NCI-H526 (cell line): ENCODE measurements at regions not wholly inside any gene's neighbourhood (a gene's known extent, or its start where the extent isn't known, plus 50 kb on each side); places are given as distances from the start of the nearest gene placed in this dataset.

Source experiments
- DNase-seq, 2 experiments: peaks; one replicate each; lab custom pipeline; 2025; lab: John Stamatoyannopoulos, UW

GRCh38 chr10:57880446-57881227, 387.1 kb downstream of the IPMK start:
- DNase-seq, result no peak

DNA sequence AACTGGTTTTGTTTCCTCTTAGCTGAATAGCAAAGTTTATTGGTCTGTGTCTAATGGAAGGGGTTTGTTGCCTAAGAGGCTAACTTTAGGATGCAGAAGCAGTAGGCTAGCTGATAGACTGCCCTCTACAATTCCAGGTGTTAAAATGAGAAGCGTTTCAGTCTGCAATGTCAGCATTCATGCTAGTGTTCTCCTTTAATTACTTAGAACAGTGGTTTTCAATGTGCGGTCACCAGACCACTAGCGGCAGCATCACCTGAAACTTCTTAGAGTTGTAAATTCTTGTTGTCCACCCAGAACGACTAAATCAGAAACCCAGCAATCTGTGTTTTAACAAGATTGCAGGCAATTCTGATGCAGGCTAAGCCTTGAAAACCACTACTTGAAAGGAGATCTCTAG, 392.9 kb downstream of the IPMK start:
- no peak for DNase-seq

GRCh38 chr10:57867241-57867640, 400.5 kb downstream of the IPMK start:
- peak; percentile 44 to 45 for DNase-seq

GRCh38 chr10:57864765-57865680, 402.7 kb downstream of the IPMK start:
- DNase-seq, result peak in 1 of 2 experiments; percentile 45

- DNase-seq, result peak; percentile 60 to 66
Measured at GRCh38 chr10:57849691-57850357, 417.9 kb downstream of the IPMK start.

DNA sequence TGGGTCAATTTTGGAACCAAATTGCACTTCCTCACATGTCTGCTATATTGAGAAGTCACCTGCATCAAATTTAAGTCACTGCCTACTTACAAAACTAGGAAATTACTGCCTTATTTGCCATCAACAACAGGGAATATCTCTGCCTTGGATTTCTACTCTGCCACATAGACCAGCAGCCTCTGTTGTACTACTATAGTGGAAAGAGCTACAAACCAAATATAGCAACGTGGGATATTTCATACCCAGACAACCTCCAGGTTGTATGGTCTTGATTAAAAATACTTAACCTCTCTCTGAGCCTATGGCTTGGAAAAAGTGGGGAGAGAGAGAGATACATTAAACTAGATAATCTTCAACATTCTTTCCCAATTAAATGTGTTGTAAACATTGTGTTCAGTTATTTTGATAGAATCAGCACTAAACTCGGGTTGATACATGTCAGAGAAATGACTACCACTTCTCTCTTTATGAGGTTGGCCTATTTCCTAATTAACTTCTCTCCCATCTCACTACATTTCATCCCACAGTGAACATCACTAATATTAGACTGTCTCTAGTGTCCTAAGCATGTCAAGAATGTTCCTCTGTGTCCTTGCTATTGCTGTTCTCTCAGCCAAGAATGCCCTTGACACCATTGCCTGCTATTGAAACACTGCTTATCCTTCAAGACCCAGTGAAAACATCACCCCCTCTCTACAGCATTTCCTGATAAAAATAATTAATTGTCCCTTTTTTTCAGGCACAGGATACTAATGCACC, 421.2 kb downstream of the IPMK start:
- DNase-seq, result no peak

DNA sequence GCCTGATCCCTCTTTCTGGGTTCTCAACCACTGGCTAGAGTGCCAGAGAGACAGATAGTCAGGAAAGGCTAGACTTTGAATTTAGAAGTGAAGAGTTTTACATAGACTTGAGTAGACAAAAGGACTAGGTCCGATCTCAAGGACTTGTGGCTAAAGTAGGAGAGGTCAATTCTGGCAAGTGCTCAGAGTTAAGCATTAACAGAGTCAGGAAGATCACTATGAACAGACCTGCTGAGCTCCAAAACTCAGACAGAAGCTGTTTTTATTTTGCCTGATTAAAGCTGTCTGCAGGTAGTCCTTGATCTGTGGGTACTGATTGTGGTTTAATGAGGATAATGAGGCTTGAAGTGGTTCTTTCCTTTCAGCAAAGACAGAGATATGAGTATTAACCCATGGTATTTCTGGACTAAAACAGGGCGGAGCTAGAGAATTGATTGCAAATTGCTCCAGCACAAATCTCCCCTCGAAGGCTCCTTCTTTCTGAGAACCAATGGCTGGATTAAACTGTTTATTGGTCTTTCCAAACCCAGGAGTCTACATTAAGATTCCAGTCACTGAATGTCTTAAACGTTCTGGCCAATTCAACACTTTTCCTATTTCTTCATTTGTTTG, 423.2 kb downstream of the IPMK start:
- no peak for DNase-seq

- DNase-seq, result no peak
Measured at GRCh38 chr10:57830877-57831560, 436.7 kb downstream of the IPMK start.

DNA sequence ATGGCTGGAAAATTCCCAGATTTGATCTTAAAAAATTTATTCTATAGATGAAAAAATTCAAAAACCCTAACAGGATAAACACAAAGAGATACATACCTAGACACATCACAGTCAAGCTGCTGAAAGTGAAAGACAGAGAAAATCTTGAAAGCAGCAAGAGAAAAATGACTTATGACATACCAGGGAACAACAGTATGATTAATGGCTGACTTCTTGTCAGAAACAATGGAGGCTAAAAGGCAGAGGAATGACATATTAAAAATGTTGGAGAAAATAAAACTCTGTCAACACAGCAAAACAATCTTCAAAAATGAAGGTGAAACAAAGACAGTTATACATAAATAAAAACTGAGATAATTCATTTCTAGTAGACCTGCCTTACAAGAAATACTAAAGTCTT, 442.7 kb downstream of the IPMK start:
- DNase-seq, result no peak

- no peak for DNase-seq
Measured at GRCh38 chr10:57823398-57823797, 444.3 kb downstream of the IPMK start.

- DNase-seq, result no peak
Measured at GRCh38 chr10:57822965-57823364, 444.7 kb downstream of the IPMK start.

DNA sequence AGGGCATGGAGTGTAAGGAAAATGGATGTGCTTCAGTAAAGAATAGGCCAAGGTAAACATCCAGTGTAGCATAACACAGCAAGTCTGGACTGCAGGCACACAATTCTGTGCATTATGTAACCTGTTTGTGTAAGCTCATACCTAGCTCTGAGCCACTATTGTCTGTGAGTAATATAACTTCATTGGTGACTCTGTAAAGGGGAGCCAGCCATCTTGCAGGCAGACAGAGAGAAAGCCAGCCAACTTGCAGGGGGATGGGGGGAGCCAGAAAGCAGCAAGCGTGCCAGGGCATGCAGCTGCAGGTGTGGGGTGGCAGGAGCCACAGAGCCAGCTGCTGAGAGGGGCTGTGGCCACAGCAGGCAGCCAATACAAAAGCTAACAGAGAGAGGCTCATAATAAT, 449.2 kb downstream of the IPMK start:
- no peak for DNase-seq

- no peak for DNase-seq
Measured at GRCh38 chr10:57817741-57818140, 450.0 kb downstream of the IPMK start.

DNA sequence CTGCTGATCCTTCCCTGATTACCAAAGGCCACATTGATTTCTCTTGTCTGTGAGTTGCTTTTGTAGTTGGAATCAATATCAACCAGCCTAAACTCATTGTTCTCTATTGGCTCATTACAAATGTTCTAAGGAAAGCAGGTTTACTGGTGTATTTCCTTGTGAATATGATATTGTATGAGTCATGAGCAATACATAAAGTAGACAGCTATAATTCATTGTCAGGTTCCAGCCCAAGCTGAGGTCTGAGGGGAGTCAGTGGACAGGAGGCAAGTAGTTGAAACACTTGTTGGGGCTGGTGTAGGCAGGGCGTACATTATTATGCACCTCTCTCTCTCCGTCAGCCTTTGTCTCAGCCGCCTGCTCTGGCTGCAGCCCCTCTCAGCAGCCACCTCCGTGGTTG, 451.7 kb downstream of the IPMK start:
- no peak for DNase-seq

DNA sequence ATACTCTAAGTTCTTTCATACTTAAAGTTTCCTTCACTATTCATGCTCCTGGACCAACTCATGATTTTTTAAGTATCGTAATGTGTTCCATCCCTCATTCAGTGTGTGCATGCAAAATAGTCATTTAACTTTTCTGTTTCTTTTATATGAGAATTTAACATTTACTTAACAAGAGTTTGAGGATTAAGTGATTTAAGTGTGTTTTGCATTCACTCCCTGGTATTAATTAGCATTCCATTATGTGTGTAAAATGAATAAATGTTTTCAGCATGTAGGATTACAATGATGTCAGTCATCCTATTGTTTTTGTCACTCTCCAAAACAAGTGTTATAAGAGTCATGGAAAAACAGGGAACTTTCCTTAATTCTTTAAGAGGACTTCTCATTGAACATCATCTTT, 457.7 kb downstream of the IPMK start:
- no peak for DNase-seq

DNA sequence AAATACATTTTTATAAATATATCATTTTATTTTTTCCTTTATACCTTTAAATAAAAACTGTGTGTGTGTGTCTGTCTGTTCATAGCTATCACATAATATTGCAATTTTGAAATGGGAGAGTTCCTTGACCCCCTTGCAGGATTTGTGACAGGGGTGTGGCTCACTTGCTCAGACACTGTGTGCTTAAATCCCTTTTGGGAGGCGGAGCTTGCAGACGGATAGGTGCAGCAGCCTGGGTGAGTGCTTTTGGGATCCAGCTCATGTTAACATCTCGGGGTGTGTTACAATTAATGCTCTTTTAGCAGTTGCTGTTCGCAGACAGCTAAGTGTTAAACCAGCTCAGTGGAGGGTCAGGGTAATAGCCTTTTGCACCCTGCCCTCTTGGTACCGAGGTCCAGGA, 459.8 kb downstream of the IPMK start:
- no peak for DNase-seq

DNA sequence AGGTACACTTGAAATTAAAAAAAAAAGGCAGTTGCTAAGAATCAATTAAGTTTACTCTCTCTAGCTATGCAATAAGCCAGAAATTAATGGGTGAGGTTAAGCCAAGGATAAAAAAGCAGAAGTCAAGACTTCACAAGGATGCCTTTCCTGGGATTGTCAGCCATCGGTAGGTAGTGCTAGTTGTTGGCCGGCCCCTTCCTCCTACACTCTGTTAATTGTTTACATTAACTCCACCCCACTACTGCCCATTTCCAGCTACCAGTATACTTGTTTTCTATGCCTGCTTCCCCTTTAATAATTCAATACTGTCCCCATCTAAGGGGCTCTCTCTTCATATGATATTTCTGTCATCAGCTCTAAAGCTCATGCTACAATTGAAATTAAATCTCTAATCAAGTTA, 461.0 kb downstream of the IPMK start:
- no peak for DNase-seq

GRCh38 chr10:57799625-57800024, 468.1 kb downstream of the IPMK start:
- DNase-seq, result no peak

- no peak for DNase-seq
Measured at GRCh38 chr10:57798830-57799229, 468.9 kb downstream of the IPMK start.

DNA sequence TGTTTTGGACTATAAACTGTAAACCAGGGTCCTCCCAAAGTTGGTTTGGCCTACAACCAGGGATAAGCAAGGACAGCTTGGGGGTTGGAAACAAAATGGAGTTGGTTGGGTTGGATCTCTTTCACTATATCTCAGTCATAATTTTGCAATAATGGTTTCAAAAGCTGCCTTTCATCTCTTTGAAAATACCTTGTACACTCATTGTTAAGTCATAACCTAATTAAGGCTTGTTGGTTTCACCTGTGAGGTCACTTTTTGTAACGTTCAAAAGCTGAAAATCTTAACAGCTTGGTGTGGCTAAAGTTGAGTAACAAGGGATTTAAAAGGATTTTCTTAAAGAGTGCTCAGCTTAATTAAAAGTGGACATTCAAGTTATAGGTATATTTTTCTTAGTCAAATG, 476.1 kb downstream of the IPMK start:
- DNase-seq, result no peak

- no peak for DNase-seq
Measured at GRCh38 chr10:57790703-57791102, 477.0 kb downstream of the IPMK start.
